ENCODE measurements at regions not wholly inside any gene's neighbourhood (a gene's known extent, or its start where the extent isn't known, plus 50 kb on each side); places are given as distances from the start of the nearest gene placed in this dataset.

DNA sequence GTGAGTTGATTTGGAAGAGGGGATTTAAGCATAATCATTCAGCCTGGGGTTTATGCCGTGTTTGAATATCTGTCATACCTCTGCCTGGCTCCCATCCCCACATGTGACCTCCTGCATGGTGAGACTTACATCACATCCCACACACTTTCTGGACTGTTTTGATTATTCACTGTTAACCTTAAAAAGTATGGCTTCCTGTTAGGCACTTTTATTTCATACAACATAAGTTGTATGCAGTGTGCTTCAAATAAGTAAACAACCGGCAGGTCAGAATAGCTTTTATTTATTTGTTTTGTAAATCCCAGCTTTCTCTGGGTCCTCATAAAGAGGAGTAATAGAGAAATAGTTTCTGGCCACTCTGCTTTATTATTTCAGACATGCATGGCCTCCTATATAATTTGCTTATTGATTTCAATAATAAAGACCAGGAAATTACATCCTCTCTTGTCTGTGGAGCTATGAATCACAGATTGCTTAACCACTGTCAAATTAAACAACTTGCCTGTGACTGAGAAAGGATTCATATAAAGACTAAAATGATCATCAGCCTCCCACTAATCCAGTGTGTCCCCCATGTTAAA is 376.8 kb upstream of the ZFP42 start:
- peaks cover 47% of the 10 kb centered on the region for H3K4me1 ChIP-seq (ENCODE audit: insufficient read depth, low read length, poor library complexity, severe bottlenecking)
- no peaks in the 10 kb centered on the region for H3K27me3 ChIP-seq (replicated peaks; ENCODE audit: insufficient read depth, low read depth, low read length, poor library complexity)
- POLR2A ChIA-PET (ENCODE audit: low non-redundant PET) = interaction anchor here (0.8 kb wide), 1 partner anchor 742 kb away, joined by 3 read pairs; no protein-coding TSS in a partner anchor
- no peak overlapping the region for H3K4me3 ChIP-seq (ENCODE audit: low read depth, low read length, poor library complexity, severe bottlenecking)
- intact Hi-C loops (cut with micrococcal nuclease; ENCODE audit: unreplicated experiment) = loop anchor here (10.0 kb wide), 1 partner anchor 734 kb away; no protein-coding TSS in a partner anchor
- H3K9me3 ChIP-seq (ENCODE audit: low read depth, low read length, poor library complexity, severe bottlenecking) = peaks cover 4% of the 10 kb centered on the region
- no peak for TF ChIP-seq EZH2 (IDR thresholded peaks at IDR 0.05; ENCODE audit: borderline replicate concordance, low read depth, low read length, poor library complexity, severe bottlenecking)
- TF ChIP-seq, protein P1, sequence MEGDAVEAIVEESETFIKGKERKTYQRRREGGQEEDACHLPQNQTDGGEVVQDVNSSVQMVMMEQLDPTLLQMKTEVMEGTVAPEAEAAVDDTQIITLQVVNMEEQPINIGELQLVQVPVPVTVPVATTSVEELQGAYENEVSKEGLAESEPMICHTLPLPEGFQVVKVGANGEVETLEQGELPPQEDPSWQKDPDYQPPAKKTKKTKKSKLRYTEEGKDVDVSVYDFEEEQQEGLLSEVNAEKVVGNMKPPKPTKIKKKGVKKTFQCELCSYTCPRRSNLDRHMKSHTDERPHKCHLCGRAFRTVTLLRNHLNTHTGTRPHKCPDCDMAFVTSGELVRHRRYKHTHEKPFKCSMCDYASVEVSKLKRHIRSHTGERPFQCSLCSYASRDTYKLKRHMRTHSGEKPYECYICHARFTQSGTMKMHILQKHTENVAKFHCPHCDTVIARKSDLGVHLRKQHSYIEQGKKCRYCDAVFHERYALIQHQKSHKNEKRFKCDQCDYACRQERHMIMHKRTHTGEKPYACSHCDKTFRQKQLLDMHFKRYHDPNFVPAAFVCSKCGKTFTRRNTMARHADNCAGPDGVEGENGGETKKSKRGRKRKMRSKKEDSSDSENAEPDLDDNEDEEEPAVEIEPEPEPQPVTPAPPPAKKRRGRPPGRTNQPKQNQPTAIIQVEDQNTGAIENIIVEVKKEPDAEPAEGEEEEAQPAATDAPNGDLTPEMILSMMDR (conservative IDR thresholded peaks at IDR 0.05; ENCODE audit: low read depth, low read length) = no peak
- no peaks in the 10 kb centered on the region for H3K36me3 ChIP-seq (ENCODE audit: insufficient read depth, low read length, poor library complexity, severe bottlenecking)
- peak overlapping the region; percentile 86 for H3K27ac ChIP-seq (ENCODE audit: low read depth, low read length, poor library complexity, severe bottlenecking)
- no TSS peak for BruUV-seq (replicated peaks)
- DNase-seq (ENCODE audit: low spot score) = peak; percentile 94
- CTCF ChIA-PET = interaction anchor here (1.4 kb wide), 1 partner anchor 12 kb away, joined by 3 read pairs; no protein-coding TSS in a partner anchor

- intact Hi-C loops (cut with micrococcal nuclease; ENCODE audit: unreplicated experiment) = loop anchor here (10.0 kb wide), 1 partner anchor 735 kb away; no protein-coding TSS in a partner anchor
- Histone ChIP-seq H3K4me1 (ENCODE audit: insufficient read depth, low read length, poor library complexity, severe bottlenecking) (peaks cover 47% of the 10 kb centered on the region), H3K36me3 (ENCODE audit: insufficient read depth, low read length, poor library complexity, severe bottlenecking) (no peaks in the 10 kb centered on the region), H3K9me3 (ENCODE audit: low read depth, low read length, poor library complexity, severe bottlenecking) (peaks cover 5% of the 10 kb centered on the region), H3K4me3 (ENCODE audit: low read depth, low read length, poor library complexity, severe bottlenecking) (no peak overlapping the region), H3K27me3 (replicated peaks; ENCODE audit: insufficient read depth, low read depth, low read length, poor library complexity) (no peaks in the 10 kb centered on the region), H3K27ac (ENCODE audit: low read depth, low read length, poor library complexity, severe bottlenecking) (peak overlapping the region; percentile 86)
- POLR2A ChIA-PET (ENCODE audit: low non-redundant PET) = interaction anchor here (0.8 kb wide), 1 partner anchor 742 kb away, joined by 3 read pairs; no protein-coding TSS in a partner anchor
- TF ChIP-seq, protein P1 (conservative IDR thresholded peaks at IDR 0.05; ENCODE audit: low read depth, low read length) = no peak
- TF ChIP-seq EZH2 (IDR thresholded peaks at IDR 0.05; ENCODE audit: borderline replicate concordance, low read depth, low read length, poor library complexity, severe bottlenecking) = no peak
- CTCF ChIA-PET = interaction anchor here (1.4 kb wide), 1 partner anchor 13 kb away, joined by 3 read pairs; no protein-coding TSS in a partner anchor
- DNase-seq (ENCODE audit: low spot score) = no peak
- BruUV-seq (replicated peaks) = no TSS peak
Observed at GRCh38 chr4:187619319-187619718, 376.3 kb upstream of the ZFP42 start.

- Histone ChIP-seq H3K27ac (ENCODE audit: low read depth, low read length, poor library complexity, severe bottlenecking) (no peak overlapping the region), H3K27me3 (replicated peaks; ENCODE audit: insufficient read depth, low read depth, low read length, poor library complexity) (no peaks in the 10 kb centered on the region), H3K9me3 (ENCODE audit: low read depth, low read length, poor library complexity, severe bottlenecking) (no peaks in the 10 kb centered on the region), H3K4me1 (ENCODE audit: insufficient read depth, low read length, poor library complexity, severe bottlenecking) (no peaks in the 10 kb centered on the region), H3K4me3 (ENCODE audit: low read depth, low read length, poor library complexity, severe bottlenecking) (no peak overlapping the region), H3K36me3 (ENCODE audit: insufficient read depth, low read length, poor library complexity, severe bottlenecking) (no peaks in the 10 kb centered on the region)
- BruUV-seq (replicated peaks) = no TSS peak
- TF ChIP-seq EZH2 (IDR thresholded peaks at IDR 0.05; ENCODE audit: borderline replicate concordance, low read depth, low read length, poor library complexity, severe bottlenecking) = no peak
- TF ChIP-seq, protein P1 (conservative IDR thresholded peaks at IDR 0.05; ENCODE audit: low read depth, low read length) = no peak
- intact Hi-C loops (cut with micrococcal nuclease; ENCODE audit: unreplicated experiment) = no loop called here
- ChIA-PET CTCF (no interaction called here), POLR2A (ENCODE audit: low non-redundant PET) (no interaction called here)
- no peak for DNase-seq (ENCODE audit: low spot score)
Observed at GRCh38 chr4:187632260-187632995, 363.1 kb upstream of the ZFP42 start.

All from A673 (cell line).